Activated CD8-positive, alpha-beta memory T cell treated with anti-CD3 and anti-CD28 coated beads for 4 hours (primary cell): ENCODE measurements at regions not wholly inside any gene's neighbourhood (a gene's known extent, or its start where the extent isn't known, plus 50 kb on each side); places are given as distances from the start of the nearest gene placed in this dataset.
"Not testable (repeated sequence)": the region's sequence is repeated elsewhere in the genome, so short reads cannot be mapped to it uniquely, and the experiment has no call there.

Experiments
- DNase-seq, 2 donors: peaks; one replicate each; pipeline ENCODE4 v3.0.0-alpha.2; 2020; ENCODE audit warnings: low read depth in 2 of 2

- no peak for DNase-seq
Observed at GRCh38 chr22:48488611-48489511, 1338.8 kb downstream of the BRD1 start.

- DNase-seq, result no peak
Observed at GRCh38 chr22:48488149-48488551, 1339.5 kb downstream of the BRD1 start.

GRCh38 chr22:48486558-48486957 is 1341.1 kb downstream of the BRD1 start:
- no peak for DNase-seq

GRCh38 chr22:48486134-48486532 is 1341.5 kb downstream of the BRD1 start:
- DNase-seq, result no peak

GRCh38 chr22:48485149-48486133 is 1342.2 kb downstream of the BRD1 start:
- DNase-seq, result no peak

GRCh38 chr22:48483764-48484528 is 1343.7 kb downstream of the BRD1 start:
- no peak for DNase-seq

GRCh38 chr22:48482771-48483170 is 1344.9 kb downstream of the BRD1 start:
- DNase-seq, result no peak

GRCh38 chr22:48482198-48482597 is 1345.5 kb downstream of the BRD1 start:
- not testable (repeated sequence) for DNase-seq

- DNase-seq, result no peak
Observed at GRCh38 chr22:48481748-48482147, 1345.9 kb downstream of the BRD1 start.

- DNase-seq, result no peak
Observed at GRCh38 chr22:48478529-48479265, 1349.0 kb downstream of the BRD1 start.

- no peak for DNase-seq
Observed at GRCh38 chr22:48478124-48478523, 1349.5 kb downstream of the BRD1 start.

- DNase-seq, result no peak
Observed at GRCh38 chr22:48477031-48477721, 1350.5 kb downstream of the BRD1 start.

- no peak for DNase-seq
Observed at GRCh38 chr22:48476577-48476976, 1351.1 kb downstream of the BRD1 start.

- no peak for DNase-seq
Observed at GRCh38 chr22:48475661-48476345, 1351.9 kb downstream of the BRD1 start.

GRCh38 chr22:48474881-48475280 is 1352.8 kb downstream of the BRD1 start:
- DNase-seq, result no peak

GRCh38 chr22:48473202-48473601 is 1354.5 kb downstream of the BRD1 start:
- no peak for DNase-seq

GRCh38 chr22:48464246-48464645 is 1363.4 kb downstream of the BRD1 start:
- DNase-seq, result no peak

GRCh38 chr22:48459859-48460823 is 1367.5 kb downstream of the BRD1 start:
- no peak for DNase-seq

GRCh38 chr22:48459259-48459658 is 1368.4 kb downstream of the BRD1 start:
- DNase-seq, result no peak
